Activated CD8-positive, alpha-beta T cell treated with anti-CD3 and anti-CD28 coated beads for 36 hours (primary cell): ENCODE measurements at regions not wholly inside any gene's neighbourhood (a gene's known extent, or its start where the extent isn't known, plus 50 kb on each side); places are given as distances from the start of the nearest gene placed in this dataset.

ENCODE experiments used
- ATAC-seq: fragments of 200-7000 bp; cut with Tn5 transposase; one replicate; pipeline ENCODE4 v1.10.0; 2021; ENCODE audit warnings: mild to moderate bottlenecking, moderate library complexity
- CTCF ChIA-PET: fragments of 350-600 bp; sonication (Branson Sonifier 250); formaldehyde crosslinking; loops from one replicate; lab custom pipeline; 2021; ENCODE audit warnings: antibody characterized with exemption; lab: Charles Lee
- POLR2A ChIA-PET: fragments of 350-600 bp; sonication (Branson Sonifier 250); formaldehyde crosslinking; loops from one replicate; lab custom pipeline; 2021; ENCODE audit warnings: antibody characterized with exemption; lab: Charles Lee
- DNase-seq: peaks from one replicate; pipeline ENCODE4 v3.0.0-alpha.2; 2020
- H3K27ac Mint-ChIP-seq: one replicate; pipeline ENCODE4 v1.8.0; 2021; ENCODE audit warnings: mild to moderate bottlenecking, mixed read lengths
- H3K27me3 Mint-ChIP-seq: one replicate; pipeline ENCODE4 v1.8.0; 2021; ENCODE audit warnings: mixed read lengths
- H3K36me3 Mint-ChIP-seq: one replicate; pipeline ENCODE4 v1.8.0; 2021; ENCODE audit warnings: low read depth, mixed read lengths
- H3K4me1 Mint-ChIP-seq: one replicate; pipeline ENCODE4 v1.8.0; 2021; ENCODE audit warnings: low read depth, mixed read lengths
- H3K4me3 Mint-ChIP-seq: one replicate; pipeline ENCODE4 v1.8.0; 2021; ENCODE audit warnings: mild to moderate bottlenecking, moderate library complexity, mixed read lengths
- H3K9me3 Mint-ChIP-seq: one replicate; pipeline ENCODE4 v1.8.0; 2021; ENCODE audit warnings: mixed read lengths
- intact Hi-C: fragments of 100-400 bp; cut with micrococcal nuclease; formaldehyde crosslinking; loops from one replicate; pipeline ENCODE4 v1.10.0; 2022
- TF ChIP-seq, protein P1 (sequence below): fragments of 200-600 bp; IDR thresholded peaks from one replicate; pipeline ENCODE4 v1.8.0; 2022; ENCODE audit warnings: antibody characterized with exemption, mild to moderate bottlenecking

DNA sequence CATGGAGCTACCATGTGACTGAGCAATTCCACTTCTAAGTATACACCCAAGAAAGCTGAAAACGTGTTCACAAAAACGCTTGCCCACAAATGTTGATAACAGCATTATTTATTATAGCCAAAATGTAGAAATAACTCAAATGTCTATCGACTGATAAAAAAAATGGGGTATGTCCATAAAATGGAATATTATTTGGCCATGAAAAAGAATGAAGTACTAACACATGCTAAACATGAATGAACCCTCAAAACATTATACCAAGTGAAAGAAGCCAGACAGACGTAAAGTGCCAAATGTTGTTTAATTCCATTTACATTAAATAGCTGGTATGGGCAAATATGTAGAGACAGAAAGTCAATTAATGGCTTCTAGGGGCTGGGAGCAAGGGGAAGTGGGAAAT, 184.9 kb upstream of the IRX2 start:
- TF ChIP-seq, protein P1, sequence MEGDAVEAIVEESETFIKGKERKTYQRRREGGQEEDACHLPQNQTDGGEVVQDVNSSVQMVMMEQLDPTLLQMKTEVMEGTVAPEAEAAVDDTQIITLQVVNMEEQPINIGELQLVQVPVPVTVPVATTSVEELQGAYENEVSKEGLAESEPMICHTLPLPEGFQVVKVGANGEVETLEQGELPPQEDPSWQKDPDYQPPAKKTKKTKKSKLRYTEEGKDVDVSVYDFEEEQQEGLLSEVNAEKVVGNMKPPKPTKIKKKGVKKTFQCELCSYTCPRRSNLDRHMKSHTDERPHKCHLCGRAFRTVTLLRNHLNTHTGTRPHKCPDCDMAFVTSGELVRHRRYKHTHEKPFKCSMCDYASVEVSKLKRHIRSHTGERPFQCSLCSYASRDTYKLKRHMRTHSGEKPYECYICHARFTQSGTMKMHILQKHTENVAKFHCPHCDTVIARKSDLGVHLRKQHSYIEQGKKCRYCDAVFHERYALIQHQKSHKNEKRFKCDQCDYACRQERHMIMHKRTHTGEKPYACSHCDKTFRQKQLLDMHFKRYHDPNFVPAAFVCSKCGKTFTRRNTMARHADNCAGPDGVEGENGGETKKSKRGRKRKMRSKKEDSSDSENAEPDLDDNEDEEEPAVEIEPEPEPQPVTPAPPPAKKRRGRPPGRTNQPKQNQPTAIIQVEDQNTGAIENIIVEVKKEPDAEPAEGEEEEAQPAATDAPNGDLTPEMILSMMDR, result no peak
- POLR2A ChIA-PET, result no interaction called here

GRCh38 chr5:2929779-2930178, 178.3 kb upstream of the IRX2 start:
- H3K4me1 Mint-ChIP-seq, result no peaks in the 10 kb centered on the region
- ATAC-seq, result no peak
- TF ChIP-seq, protein P1, result no peak
- peaks cover 4% of the 10 kb centered on the region for H3K9me3 Mint-ChIP-seq
- CTCF ChIA-PET, result no interaction called here
- H3K27me3 Mint-ChIP-seq, result peaks cover 3% of the 10 kb centered on the region
- intact Hi-C loops, result no loop called here
- no peak for DNase-seq
- POLR2A ChIA-PET, result no interaction called here
- H3K27ac Mint-ChIP-seq, result no peak overlapping the region
- no peaks in the 10 kb centered on the region for H3K36me3 Mint-ChIP-seq
- no peak overlapping the region for H3K4me3 Mint-ChIP-seq

More for the DNA sequence above, 184.9 kb upstream of the IRX2 start:
- H3K4me1 Mint-ChIP-seq, result no peaks in the 10 kb centered on the region
- CTCF ChIA-PET, result no interaction called here
- H3K36me3 Mint-ChIP-seq, result no peaks in the 10 kb centered on the region
- no peak overlapping the region for H3K4me3 Mint-ChIP-seq
- intact Hi-C loops, result no loop called here
- H3K27me3 Mint-ChIP-seq, result no peaks in the 10 kb centered on the region
- DNase-seq, result no peak
- no peak overlapping the region for H3K27ac Mint-ChIP-seq
- no peak for ATAC-seq
- peaks cover 13% of the 10 kb centered on the region for H3K9me3 Mint-ChIP-seq

DNA sequence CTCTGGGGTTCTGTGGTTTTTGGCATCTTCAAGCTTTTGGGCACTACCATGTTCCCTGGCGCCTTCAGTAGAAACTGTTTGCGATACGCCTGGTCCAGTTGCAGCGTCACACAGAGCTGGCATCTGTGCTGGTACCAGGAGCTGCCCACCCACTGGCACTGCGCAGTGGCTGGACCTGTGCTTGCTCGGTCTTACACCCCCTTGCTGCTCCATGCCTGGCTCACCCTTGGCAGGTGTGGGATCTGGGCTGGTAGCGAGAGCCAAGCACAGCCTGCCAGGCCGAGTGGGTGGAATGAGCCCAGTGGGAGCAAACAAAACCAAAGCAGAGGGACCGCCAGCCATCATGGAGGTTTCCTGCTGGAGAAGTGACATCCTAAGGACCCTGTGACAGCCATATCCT, 170.2 kb upstream of the IRX2 start:
- CTCF ChIA-PET, result no interaction called here
- ATAC-seq, result no peak
- intact Hi-C loops, result no loop called here

GRCh38 chr5:2921176-2921575, 169.7 kb upstream of the IRX2 start:
- intact Hi-C loops, result no loop called here
- ATAC-seq (no peak), DNase-seq (no peak)
- TF ChIP-seq, protein P1, result no peak
- H3K27ac Mint-ChIP-seq, result no peak overlapping the region
- no peak overlapping the region for H3K4me3 Mint-ChIP-seq
- no peaks in the 10 kb centered on the region for H3K9me3 Mint-ChIP-seq
- no peaks in the 10 kb centered on the region for H3K4me1 Mint-ChIP-seq
- H3K36me3 Mint-ChIP-seq, result no peaks in the 10 kb centered on the region
- ChIA-PET POLR2A (no interaction called here), CTCF (no interaction called here)
- H3K27me3 Mint-ChIP-seq, result no peaks in the 10 kb centered on the region

More for the DNA sequence above, 170.2 kb upstream of the IRX2 start:
- TF ChIP-seq, protein P1, result no peak
- no peak for DNase-seq
- Mint-ChIP-seq H3K9me3 (no peaks in the 10 kb centered on the region), H3K36me3 (no peaks in the 10 kb centered on the region), H3K27me3 (no peaks in the 10 kb centered on the region), H3K27ac (no peak overlapping the region), H3K4me1 (no peaks in the 10 kb centered on the region), H3K4me3 (no peak overlapping the region)
- POLR2A ChIA-PET, result no interaction called here

DNA sequence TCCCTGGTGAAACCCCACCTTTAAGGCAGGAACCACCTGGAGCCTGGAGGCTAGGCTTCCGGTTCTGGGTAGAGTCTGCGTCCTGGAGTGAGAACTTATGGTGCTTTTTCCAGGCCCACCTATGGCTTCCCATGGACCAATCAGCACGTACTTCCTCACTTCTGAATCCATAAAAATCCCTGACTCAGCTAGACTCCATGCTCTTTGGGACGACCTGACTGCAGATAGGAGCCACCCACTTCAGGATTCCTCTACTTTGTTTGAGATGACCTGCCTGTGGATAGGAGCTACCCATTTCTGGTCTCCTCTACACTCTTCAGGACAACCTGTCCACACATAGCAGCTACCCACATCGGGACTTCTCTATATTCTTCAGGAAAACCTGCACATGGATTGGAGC, 168.8 kb upstream of the IRX2 start:
- ATAC-seq (no peak), DNase-seq (no peak)
- Mint-ChIP-seq H3K36me3 (no peaks in the 10 kb centered on the region), H3K4me3 (no peak overlapping the region), H3K9me3 (no peaks in the 10 kb centered on the region), H3K4me1 (no peaks in the 10 kb centered on the region), H3K27me3 (no peaks in the 10 kb centered on the region), H3K27ac (no peak overlapping the region)
- POLR2A ChIA-PET, result no interaction called here
- intact Hi-C loops, result no loop called here
- CTCF ChIA-PET, result no interaction called here
- TF ChIP-seq, protein P1, result no peak
